HUES6 (cell line): ENCODE measurements at regions not wholly inside any gene's neighbourhood (a gene's known extent, or its start where the extent isn't known, plus 50 kb on each side); places are given as distances from the start of the nearest gene placed in this dataset.
"Not testable (repeated sequence)": the region's sequence is repeated elsewhere in the genome, so short reads cannot be mapped to it uniquely, and the experiment has no call there.

Source experiments
- H3K27ac ChIP-seq: 2 replicates; pipeline ENCODE4 v1.7.0; 2013; ENCODE audit warnings: low read depth, mild to moderate bottlenecking, low read length, inconsistent platforms
- H3K27me3 ChIP-seq: 2 replicates; pipeline ENCODE4 v1.6.1; 2013; ENCODE audit warnings: low read length; ENCODE audit not compliant: control insufficient read depth, insufficient read depth
- H3K36me3 ChIP-seq: 2 replicates; pipeline ENCODE4 v1.6.1; 2013; ENCODE audit warnings: low read length; ENCODE audit not compliant: control insufficient read depth, insufficient read depth
- H3K4me1 ChIP-seq: 2 replicates; pipeline ENCODE4 v1.6.1; 2013; ENCODE audit warnings: low read length; ENCODE audit not compliant: control insufficient read depth, insufficient read depth
- H3K4me3 ChIP-seq: 2 replicates; pipeline ENCODE4 v1.5.1; 2013; ENCODE audit warnings: low read depth, low read length
- H3K9ac ChIP-seq: one replicate; pipeline ENCODE4 v1.6.1; 2013; ENCODE audit warnings: mild to moderate bottlenecking, low read length
- H3K9me3 ChIP-seq: 2 replicates; pipeline ENCODE4 v1.6.1; 2013; ENCODE audit warnings: low read depth, low read length; ENCODE audit not compliant: control insufficient read depth, insufficient read depth

DNA sequence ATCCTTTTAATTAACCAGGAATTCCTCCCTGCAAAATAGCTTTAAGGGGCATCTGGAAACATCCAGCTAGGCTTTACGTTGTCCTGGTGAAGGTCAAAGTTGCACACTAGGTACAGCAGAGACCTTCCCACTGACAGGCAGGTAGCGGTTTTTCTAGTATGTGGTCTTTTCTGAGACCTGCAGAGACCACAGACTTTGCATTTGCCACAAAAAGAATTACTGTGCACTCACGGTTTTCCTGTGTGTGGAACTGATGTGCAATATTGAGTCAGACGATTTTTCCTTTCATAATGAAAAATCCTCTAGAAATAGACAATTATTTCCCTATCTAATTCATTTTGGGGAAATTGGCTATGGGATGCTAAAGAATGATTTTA lies 417.0 kb upstream of the ADAMTSL1 start:
- H3K4me3 ChIP-seq = no peak overlapping the region
- H3K27me3 ChIP-seq = no peaks in the 10 kb centered on the region
- no peaks in the 10 kb centered on the region for H3K9me3 ChIP-seq
- no peaks in the 10 kb centered on the region for H3K4me1 ChIP-seq
- H3K9ac ChIP-seq = no peak overlapping the region
- no peak overlapping the region for H3K27ac ChIP-seq
- H3K36me3 ChIP-seq = no peaks in the 10 kb centered on the region

DNA sequence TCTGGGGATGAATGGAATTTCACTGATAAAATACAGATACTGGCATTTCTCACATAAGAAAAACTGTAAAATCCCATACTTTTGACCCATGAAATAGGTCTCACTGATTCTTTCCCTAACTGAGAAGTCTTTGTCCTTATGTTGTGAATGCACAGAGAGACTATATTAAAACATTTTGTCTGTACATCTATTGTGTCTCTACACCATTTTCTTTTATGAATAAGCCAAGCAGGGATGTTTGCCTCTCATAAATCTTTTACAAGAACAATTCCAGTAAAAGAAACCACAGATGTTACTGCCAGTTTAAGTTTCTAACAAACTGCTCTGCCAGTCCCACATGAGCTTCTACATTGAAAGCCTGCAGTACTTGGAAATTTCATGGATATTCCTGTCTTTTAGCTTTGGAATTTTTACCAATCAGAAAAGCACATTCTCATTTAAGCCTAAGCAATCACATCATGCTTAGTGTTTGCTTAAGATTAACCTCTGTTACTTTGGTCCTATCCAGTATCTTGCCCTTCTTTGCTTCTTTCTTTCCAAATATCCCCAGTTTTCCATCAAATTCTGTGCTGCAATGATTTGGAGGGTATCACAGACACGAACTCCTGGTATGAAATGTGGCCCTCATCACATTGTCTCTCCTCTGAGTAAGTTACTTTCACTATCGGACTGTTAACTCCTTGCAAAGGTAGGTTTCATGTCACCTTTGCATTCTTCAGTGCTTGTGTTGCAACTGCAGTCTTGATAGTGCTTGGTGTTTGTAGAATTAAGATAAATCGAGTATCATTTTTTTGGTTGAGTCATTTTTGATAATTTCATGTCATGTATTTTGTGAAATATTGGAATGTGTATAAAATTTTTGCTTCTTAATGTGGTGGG lies 415.1 kb upstream of the ADAMTSL1 start:
- no peaks in the 10 kb centered on the region for H3K4me1 ChIP-seq
- H3K36me3 ChIP-seq = no peaks in the 10 kb centered on the region
- H3K27me3 ChIP-seq = no peaks in the 10 kb centered on the region
- H3K4me3 ChIP-seq = no peak overlapping the region
- H3K27ac ChIP-seq = no peak overlapping the region
- H3K9me3 ChIP-seq = no peaks in the 10 kb centered on the region
- no peak overlapping the region for H3K9ac ChIP-seq

DNA sequence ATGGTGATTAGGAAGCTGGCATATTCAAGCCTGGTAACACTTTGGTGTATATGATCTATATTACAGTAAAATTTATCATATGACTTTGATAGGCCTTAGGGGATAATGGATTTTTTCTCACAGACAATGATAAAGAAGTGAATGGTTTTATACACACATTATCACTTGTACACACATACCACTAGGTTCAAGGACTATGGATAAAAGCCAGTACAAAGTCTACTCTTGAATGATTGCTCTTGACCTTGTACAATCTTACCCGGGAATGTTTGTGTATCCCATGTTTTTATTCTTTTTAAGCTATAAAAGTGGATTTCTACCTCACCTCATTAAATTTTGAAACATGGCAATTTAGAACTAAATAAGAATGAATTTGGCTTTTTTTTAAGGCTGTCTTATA lies 414.5 kb upstream of the ADAMTSL1 start:
- Histone ChIP-seq H3K27ac (no peak overlapping the region), H3K27me3 (no peaks in the 10 kb centered on the region), H3K36me3 (no peaks in the 10 kb centered on the region), H3K4me3 (no peak overlapping the region), H3K4me1 (no peaks in the 10 kb centered on the region), H3K9me3 (no peaks in the 10 kb centered on the region), H3K9ac (no peak overlapping the region)

DNA sequence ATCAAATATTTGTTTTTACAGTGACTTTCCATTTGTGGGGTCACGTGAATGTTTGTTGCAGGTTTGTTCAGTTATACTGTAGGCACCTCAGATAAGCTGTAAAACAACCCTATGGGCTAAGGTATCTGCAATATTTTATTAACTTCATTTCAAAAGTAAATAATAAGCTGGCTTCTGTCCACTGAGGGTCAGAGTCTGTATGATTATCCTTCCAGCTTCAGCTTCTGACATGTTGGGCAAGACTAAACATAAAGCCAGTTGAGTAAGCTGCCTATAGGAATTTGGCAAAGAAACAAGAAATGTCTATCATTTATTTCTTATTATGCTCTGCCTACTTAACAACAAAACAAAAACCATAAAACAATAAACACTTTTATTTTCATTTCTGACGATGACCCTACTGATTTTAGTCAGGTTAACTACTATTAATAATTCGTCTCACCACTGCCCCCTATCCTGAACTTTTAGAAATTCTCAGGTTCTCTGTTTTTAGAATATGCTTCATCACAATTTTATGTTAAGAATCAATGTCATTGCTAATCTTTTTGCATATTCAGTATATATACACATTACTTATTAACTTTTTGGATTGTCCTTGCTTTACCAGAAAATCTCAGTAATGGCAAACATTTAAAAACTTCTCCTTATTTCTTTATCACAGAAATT lies 413.6 kb upstream of the ADAMTSL1 start:
- H3K4me1 ChIP-seq = no peaks in the 10 kb centered on the region
- no peak overlapping the region for H3K9ac ChIP-seq
- no peak overlapping the region for H3K4me3 ChIP-seq
- no peaks in the 10 kb centered on the region for H3K27me3 ChIP-seq
- H3K27ac ChIP-seq = no peak overlapping the region
- H3K9me3 ChIP-seq = no peaks in the 10 kb centered on the region
- no peaks in the 10 kb centered on the region for H3K36me3 ChIP-seq

DNA sequence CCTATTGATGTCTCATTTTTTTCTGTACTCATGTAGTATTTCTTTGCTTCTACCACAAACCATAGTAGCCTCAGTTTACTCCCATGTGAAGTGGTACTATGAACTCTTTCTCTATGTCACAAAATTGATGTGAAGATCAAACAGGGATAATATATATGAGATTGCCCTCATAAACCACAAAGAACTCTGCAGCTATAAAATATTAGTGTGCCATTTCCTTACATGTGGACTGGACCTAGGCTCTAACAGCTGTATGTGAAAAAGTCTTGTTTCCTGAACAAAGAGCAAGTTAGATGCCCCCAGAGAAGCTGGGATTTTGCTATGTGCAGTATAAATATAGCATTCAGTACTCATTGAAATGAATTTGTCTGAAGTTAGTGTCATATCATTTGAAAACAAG lies 412.6 kb upstream of the ADAMTSL1 start:
- no peak overlapping the region for H3K27ac ChIP-seq
- H3K36me3 ChIP-seq = no peaks in the 10 kb centered on the region
- H3K4me1 ChIP-seq = no peaks in the 10 kb centered on the region
- no peaks in the 10 kb centered on the region for H3K27me3 ChIP-seq
- H3K9me3 ChIP-seq = no peaks in the 10 kb centered on the region
- H3K4me3 ChIP-seq = no peak overlapping the region
- no peak overlapping the region for H3K9ac ChIP-seq

DNA sequence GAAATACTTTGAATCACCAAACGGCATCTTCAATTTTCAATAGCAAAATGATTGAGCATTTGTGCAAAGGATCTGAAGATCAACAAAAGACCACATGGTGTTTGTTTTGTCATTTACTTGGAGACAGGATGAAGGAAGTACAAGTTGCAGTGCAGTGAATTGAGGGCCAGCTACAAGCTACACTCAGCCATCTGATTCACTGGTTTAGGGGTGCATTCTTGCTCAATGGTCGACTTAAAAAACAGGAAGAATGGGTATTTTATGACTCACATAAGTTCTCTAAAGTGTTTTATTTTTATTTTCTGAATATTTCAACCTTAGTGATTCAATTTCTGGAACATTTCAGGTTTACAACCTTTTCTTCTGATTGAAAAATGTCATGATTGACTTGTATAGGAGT lies 412.1 kb upstream of the ADAMTSL1 start:
- Histone ChIP-seq H3K27me3 (no peaks in the 10 kb centered on the region), H3K27ac (no peak overlapping the region), H3K36me3 (no peaks in the 10 kb centered on the region), H3K4me3 (no peak overlapping the region), H3K9me3 (no peaks in the 10 kb centered on the region), H3K4me1 (no peaks in the 10 kb centered on the region), H3K9ac (no peak overlapping the region)

DNA sequence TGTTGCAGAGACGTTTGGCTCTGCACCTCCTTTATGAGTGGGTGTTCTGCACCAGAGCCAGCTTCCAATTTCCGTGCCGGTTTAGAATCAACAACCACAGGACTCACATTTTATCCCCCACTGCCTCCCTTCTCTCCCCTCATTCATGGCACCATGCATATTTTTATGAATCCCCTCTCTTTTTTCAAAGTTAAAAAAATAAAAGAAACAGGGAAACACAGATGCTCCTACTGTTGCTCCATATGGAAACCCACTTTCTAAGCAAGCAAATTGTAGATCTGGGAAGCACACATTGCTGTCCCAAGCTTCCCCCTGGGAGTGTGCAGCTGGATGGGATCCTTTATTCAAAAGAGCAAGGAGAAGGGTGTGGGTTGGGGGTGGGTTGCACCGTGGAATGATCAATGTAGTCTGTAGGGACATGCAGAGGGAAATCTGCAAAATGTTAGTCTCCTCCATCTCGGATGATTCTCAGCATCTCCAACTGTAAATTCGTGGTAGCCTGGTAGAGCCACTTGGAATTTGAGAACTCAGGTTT lies 410.0 kb upstream of the ADAMTSL1 start:
- Histone ChIP-seq H3K4me1 (no peaks in the 10 kb centered on the region), H3K9me3 (no peaks in the 10 kb centered on the region), H3K27me3 (no peaks in the 10 kb centered on the region), H3K9ac (no peak overlapping the region), H3K4me3 (no peak overlapping the region), H3K36me3 (no peaks in the 10 kb centered on the region), H3K27ac (no peak overlapping the region)

DNA sequence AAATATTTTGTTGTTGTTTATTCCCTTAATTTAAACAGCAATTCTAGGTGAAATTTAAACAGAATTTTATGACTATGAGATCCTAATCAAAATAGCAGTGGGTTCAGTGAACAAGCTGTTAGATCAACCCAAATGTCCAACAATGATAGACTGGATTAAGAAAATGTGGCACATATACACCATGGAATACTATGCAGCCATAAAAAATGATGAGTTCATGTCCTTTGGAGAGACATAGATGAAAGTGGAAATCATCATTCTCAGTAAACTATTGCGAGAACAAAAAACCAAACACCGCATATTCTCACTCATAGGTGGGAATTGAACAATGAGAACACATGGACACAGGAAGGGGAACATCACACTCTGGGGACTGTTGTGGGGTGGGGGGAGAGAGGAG lies 407.3 kb upstream of the ADAMTSL1 start:
- H3K9ac ChIP-seq, H3K4me3 ChIP-seq, H3K27ac ChIP-seq, H3K9me3 ChIP-seq, H3K4me1 ChIP-seq, H3K27me3 ChIP-seq, H3K36me3 ChIP-seq: not testable (repeated sequence)

DNA sequence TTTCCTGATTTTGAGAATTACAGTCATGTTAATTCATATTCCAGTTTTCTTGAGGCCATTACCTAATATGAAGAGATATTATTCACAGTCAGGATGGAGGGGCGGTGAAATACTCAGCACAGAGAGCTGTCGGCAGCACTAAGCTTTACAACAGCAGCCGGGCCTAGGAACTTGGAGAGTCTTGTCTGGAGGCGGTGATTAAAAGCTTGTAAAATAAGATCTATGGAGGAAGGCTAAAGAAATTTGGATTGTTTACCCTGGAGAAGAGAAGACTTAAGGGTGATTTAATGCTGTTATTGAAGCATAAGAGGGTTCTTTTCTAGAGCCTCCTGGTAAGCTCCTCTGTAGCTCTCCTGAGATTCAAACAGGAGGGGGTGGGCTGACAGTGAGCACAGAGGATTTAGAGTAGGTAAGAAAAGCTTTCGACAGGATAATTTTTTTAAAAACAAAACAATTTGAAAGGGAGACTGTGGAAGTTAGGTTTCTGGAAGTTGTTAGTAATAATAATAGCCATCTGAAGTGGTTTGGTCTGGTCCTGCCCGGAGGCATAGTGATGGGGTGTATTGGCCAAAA lies 406.3 kb upstream of the ADAMTSL1 start:
- Histone ChIP-seq H3K9ac (no peak overlapping the region), H3K4me1 (no peaks in the 10 kb centered on the region), H3K27ac (no peak overlapping the region), H3K27me3 (no peaks in the 10 kb centered on the region), H3K36me3 (no peaks in the 10 kb centered on the region), H3K4me3 (no peak overlapping the region), H3K9me3 (no peaks in the 10 kb centered on the region)

DNA sequence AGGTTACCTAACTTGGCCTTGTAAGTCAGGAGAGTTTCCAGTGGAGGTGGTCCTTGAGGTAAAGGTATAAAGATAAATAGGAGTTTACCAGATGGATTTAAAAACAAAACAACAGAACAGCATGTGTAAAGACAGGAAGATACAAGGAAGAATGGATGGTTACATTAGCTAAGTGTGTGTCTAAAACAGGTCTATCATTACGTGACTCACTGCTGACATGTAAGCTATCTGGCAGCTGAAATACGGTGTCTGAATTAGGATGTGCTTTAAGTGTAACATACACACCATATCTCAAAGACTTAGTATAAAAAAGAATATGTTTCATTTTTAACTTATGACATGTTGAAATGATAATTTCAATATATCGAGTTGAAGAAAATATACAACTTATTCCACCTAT lies 405.1 kb upstream of the ADAMTSL1 start:
- Histone ChIP-seq H3K9ac (no peak overlapping the region), H3K27me3 (no peaks in the 10 kb centered on the region), H3K4me1 (no peaks in the 10 kb centered on the region), H3K4me3 (no peak overlapping the region), H3K27ac (no peak overlapping the region), H3K36me3 (no peaks in the 10 kb centered on the region), H3K9me3 (no peaks in the 10 kb centered on the region)

DNA sequence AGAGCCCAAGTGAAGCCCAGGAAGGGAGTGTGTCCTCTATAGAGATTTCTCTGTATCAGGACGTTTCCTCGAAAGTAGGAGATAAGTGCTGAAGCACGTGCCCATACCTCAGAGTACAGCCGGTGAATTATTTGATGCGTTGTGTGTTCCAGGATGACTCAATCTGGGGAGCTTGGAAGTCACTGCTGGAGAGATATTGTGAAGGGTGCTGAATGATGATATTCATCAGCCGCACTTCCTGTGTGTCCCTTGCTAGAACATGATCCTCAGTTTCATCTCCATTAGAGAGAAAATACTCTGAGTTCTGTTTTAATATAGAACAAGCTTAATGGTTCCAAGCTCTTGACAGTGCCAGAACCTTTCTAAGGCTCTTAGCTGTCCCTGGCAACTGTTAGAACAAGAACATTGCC lies 402.3 kb upstream of the ADAMTSL1 start:
- H3K9ac ChIP-seq = no peak overlapping the region
- H3K27me3 ChIP-seq = no peaks in the 10 kb centered on the region
- no peaks in the 10 kb centered on the region for H3K9me3 ChIP-seq
- no peaks in the 10 kb centered on the region for H3K4me1 ChIP-seq
- H3K4me3 ChIP-seq = no peak overlapping the region
- no peak overlapping the region for H3K27ac ChIP-seq
- H3K36me3 ChIP-seq = no peaks in the 10 kb centered on the region
